ENCODE measurements at regions not wholly inside any gene's neighbourhood (a gene's known extent, or its start where the extent isn't known, plus 50 kb on each side); places are given as distances from the start of the nearest gene placed in this dataset.

DNA sequence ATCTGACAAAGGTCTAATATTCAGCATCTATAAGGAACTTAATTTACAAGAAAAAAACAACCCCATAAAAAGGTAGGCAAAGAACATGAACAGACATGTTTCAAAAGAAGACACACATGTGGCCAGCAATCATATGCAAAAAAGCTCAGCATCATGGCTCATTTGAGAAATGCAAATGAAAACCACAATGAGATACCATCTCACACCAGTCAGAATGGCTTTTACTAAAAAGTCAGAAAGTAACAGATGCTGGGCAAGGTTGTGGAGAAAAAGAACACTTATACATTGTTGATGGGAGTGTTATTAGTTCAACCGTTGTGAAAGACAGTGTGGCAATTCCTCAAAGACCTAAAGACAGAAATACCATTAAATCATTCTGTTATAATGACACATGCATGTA lies 289.9 kb upstream of the MMS22L start:
- intact Hi-C loops (cut with DNase I; ENCODE audit: low total_unique reads): no loop called here
- Histone ChIP-seq H3K27me3 (no peaks in the 10 kb centered on the region), H3K27ac (no peak overlapping the region), H3K9me3 (no peaks in the 10 kb centered on the region), H3K36me3 (ENCODE audit: low read depth, missing control alignments) (no peaks in the 10 kb centered on the region), H3K4me3 (no peak overlapping the region), H3K4me1 (no peaks in the 10 kb centered on the region)
- DNase-seq: no peak
- no peak for TF ChIP-seq POLR2A (IDR thresholded peaks at IDR 0.05)
- TF ChIP-seq, protein P1, sequence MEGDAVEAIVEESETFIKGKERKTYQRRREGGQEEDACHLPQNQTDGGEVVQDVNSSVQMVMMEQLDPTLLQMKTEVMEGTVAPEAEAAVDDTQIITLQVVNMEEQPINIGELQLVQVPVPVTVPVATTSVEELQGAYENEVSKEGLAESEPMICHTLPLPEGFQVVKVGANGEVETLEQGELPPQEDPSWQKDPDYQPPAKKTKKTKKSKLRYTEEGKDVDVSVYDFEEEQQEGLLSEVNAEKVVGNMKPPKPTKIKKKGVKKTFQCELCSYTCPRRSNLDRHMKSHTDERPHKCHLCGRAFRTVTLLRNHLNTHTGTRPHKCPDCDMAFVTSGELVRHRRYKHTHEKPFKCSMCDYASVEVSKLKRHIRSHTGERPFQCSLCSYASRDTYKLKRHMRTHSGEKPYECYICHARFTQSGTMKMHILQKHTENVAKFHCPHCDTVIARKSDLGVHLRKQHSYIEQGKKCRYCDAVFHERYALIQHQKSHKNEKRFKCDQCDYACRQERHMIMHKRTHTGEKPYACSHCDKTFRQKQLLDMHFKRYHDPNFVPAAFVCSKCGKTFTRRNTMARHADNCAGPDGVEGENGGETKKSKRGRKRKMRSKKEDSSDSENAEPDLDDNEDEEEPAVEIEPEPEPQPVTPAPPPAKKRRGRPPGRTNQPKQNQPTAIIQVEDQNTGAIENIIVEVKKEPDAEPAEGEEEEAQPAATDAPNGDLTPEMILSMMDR (IDR thresholded peaks at IDR 0.05): no peak
- WGBS, 2 donors: 60 to 79% methylated on average over 1 of the region's 1 CpG

DNA sequence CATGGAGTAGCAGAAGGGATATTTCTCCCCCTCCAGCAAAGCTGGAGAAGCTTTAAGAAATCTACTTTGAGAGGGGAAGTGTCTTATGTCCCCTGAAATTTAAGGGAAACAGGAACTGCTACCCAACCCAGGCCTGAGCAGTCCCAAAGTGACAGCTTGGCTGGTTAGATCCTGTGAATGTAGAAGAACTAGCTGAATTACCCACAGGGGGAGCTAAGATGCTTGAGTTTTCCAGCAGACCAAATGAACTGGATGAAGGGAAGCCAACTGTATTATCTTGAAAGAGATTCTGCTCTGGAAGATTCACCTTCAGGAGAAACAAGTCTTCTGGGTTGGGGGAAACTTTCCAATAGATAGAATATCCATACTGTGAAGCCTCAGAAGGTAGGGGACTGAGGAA lies 303.3 kb upstream of the MMS22L start:
- H3K27ac ChIP-seq: no peak overlapping the region
- no peaks in the 10 kb centered on the region for H3K27me3 ChIP-seq
- DNase-seq: no peak
- no peak for TF ChIP-seq POLR2A (IDR thresholded peaks at IDR 0.05)
- TF ChIP-seq, protein P1 (IDR thresholded peaks at IDR 0.05): no peak
- no peaks in the 10 kb centered on the region for H3K4me1 ChIP-seq
- no peaks in the 10 kb centered on the region for H3K36me3 ChIP-seq (ENCODE audit: low read depth, missing control alignments)
- no peaks in the 10 kb centered on the region for H3K9me3 ChIP-seq
- no peak overlapping the region for H3K4me3 ChIP-seq
- intact Hi-C loops (cut with DNase I; ENCODE audit: low total_unique reads): no loop called here

DNA sequence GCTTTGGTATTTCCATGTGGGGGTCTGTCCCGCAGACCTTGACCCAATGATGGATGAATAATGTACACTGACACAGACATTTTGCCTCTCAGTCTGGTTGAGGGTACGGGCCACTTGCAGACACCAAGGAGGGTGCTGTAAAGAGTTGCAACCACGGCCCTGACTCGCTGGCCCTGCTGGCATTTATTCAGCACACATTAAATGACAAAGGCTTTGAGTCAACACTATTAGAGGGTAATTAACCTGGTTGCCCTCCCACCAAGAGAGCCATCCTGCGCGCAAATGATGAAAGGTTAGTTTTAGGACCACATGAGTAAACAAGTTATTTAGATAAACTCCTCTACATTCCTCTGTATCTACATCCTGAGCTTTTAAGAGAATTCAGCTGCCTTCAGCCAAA lies 308.9 kb upstream of the MMS22L start:
- DNase-seq: no peak
- Histone ChIP-seq H3K27me3 (no peaks in the 10 kb centered on the region), H3K4me3 (no peak overlapping the region), H3K9me3 (no peaks in the 10 kb centered on the region), H3K4me1 (no peaks in the 10 kb centered on the region), H3K36me3 (ENCODE audit: low read depth, missing control alignments) (no peaks in the 10 kb centered on the region), H3K27ac (no peak overlapping the region)
- 41 to 42% methylated on average over 6 of the region's 6 CpGs for WGBS, 2 donors
- intact Hi-C loops (cut with DNase I; ENCODE audit: low total_unique reads): no loop called here
- TF ChIP-seq, protein P1 (IDR thresholded peaks at IDR 0.05): no peak
- no peak for TF ChIP-seq POLR2A (IDR thresholded peaks at IDR 0.05)

DNA sequence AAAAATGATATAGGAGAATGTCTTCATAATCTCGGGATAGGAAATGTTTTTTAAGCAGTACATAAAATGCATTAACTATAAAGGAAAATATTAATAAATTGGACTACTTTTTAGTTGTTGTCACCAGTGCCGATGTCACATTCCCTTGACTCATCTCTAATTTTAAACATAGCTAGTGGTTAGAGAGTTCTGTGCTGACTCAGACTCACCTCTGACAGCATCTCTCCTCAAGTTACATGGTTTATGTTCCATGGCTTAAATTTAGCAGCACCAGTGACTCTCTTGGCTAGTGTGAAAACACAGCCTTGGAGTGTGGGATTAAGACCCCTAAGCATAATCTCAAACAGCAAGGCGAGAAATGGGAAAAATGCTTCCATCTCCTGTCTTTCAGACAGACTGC lies 311.8 kb upstream of the MMS22L start:
- no peak for TF ChIP-seq POLR2A (IDR thresholded peaks at IDR 0.05)
- TF ChIP-seq, protein P1 (IDR thresholded peaks at IDR 0.05): no peak
- Histone ChIP-seq H3K27ac (no peak overlapping the region), H3K4me1 (no peaks in the 10 kb centered on the region), H3K36me3 (ENCODE audit: low read depth, missing control alignments) (no peaks in the 10 kb centered on the region), H3K27me3 (no peaks in the 10 kb centered on the region), H3K4me3 (no peak overlapping the region), H3K9me3 (no peaks in the 10 kb centered on the region)
- 75 to 88% methylated on average over 3 of the region's 3 CpGs for WGBS, 2 donors
- intact Hi-C loops (cut with DNase I; ENCODE audit: low total_unique reads): no loop called here
- no peak for DNase-seq

DNA sequence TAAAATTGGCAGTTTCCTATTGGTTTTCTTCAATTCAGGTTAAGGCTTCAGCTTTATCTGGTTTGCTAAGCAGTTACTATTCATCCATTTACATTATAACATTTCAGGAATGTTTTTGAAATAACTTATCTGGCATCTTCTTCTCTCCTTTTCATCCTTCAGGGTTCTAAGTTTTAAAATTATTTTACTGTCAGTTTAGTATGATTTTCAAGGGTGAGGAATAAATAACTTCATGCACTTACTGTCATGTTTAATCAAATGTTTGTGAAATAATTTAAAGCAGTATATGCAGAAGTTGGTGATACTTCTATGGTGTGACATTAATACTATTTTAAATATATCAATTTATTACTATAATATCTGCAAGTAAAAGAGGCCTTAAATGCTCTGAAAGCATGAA lies 338.1 kb upstream of the MMS22L start:
- intact Hi-C loops (cut with DNase I; ENCODE audit: low total_unique reads): no loop called here
- no peak for DNase-seq

More for the DNA sequence above, 338.1 kb upstream of the MMS22L start:
- Histone ChIP-seq H3K27me3 (no peaks in the 10 kb centered on the region), H3K4me1 (no peaks in the 10 kb centered on the region), H3K36me3 (ENCODE audit: low read depth, missing control alignments) (no peaks in the 10 kb centered on the region), H3K27ac (no peak overlapping the region), H3K4me3 (no peak overlapping the region), H3K9me3 (no peaks in the 10 kb centered on the region)
- TF ChIP-seq POLR2A (IDR thresholded peaks at IDR 0.05): no peak
- TF ChIP-seq, protein P1 (IDR thresholded peaks at IDR 0.05): no peak

All from testis (tissue), 2 donors.